ENCODE measurements at regions not wholly inside any gene's neighbourhood (a gene's known extent, or its start where the extent isn't known, plus 50 kb on each side); places are given as distances from the start of the nearest gene placed in this dataset.
A peak's percentile ranks its signal among the peaks of the same experiment; 100 is the strongest.

- TF ChIP-seq CTCF (conservative IDR thresholded peaks at IDR 0.05; ENCODE audit: control insufficient read depth, insufficient read depth, low read depth, low read length) = no peak
- peak; percentile 95 for DNase-seq (ENCODE audit: low read depth)
- no peak overlapping the region for H3K4me3 ChIP-seq (ENCODE audit: control insufficient read depth, low read depth, low read length)
These were observed 103.6 kb upstream of the WDR75 start for GRCh38 chr2:189337656-189338055.

- TF ChIP-seq CTCF (conservative IDR thresholded peaks at IDR 0.05; ENCODE audit: control insufficient read depth, insufficient read depth, low read depth, low read length) = no peak
These were observed 103.2 kb upstream of the WDR75 start for GRCh38 chr2:189338115-189338514.

GRCh38 chr2:189341077-189341476, 100.2 kb upstream of the WDR75 start:
- no peak for DNase-seq (ENCODE audit: low read depth)
- H3K4me3 ChIP-seq (ENCODE audit: control insufficient read depth, low read depth, low read length) = no peak overlapping the region
- TF ChIP-seq CTCF (conservative IDR thresholded peaks at IDR 0.05; ENCODE audit: control insufficient read depth, insufficient read depth, low read depth, low read length) = no peak

More at GRCh38 chr2:189338115-189338514, 103.2 kb upstream of the WDR75 start:
- DNase-seq (ENCODE audit: low read depth) = no peak
- H3K4me3 ChIP-seq (ENCODE audit: control insufficient read depth, low read depth, low read length) = no peak overlapping the region

DNA sequence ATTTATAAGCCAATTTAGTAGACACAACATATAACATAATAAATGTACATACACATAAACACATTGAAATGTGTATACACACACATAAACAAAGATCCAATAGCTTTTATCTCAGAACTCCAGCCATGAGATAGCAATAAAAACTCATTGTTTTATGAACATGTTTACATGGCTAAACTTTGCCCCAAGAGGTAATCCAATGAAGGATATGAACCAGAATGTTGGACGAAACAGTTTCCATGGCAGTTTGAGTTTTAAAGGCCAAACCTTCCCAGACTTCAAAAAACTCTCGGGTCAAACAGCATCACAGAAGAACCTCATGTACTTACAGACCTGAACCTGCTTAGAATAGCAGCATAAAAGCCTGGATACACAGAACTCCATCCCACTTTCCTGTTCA, 97.2 kb upstream of the WDR75 start:
- H3K4me3 ChIP-seq (ENCODE audit: control insufficient read depth, low read depth, low read length) = no peak overlapping the region
- TF ChIP-seq CTCF (conservative IDR thresholded peaks at IDR 0.05; ENCODE audit: control insufficient read depth, insufficient read depth, low read depth, low read length) = no peak
- DNase-seq (ENCODE audit: low read depth) = no peak

DNA sequence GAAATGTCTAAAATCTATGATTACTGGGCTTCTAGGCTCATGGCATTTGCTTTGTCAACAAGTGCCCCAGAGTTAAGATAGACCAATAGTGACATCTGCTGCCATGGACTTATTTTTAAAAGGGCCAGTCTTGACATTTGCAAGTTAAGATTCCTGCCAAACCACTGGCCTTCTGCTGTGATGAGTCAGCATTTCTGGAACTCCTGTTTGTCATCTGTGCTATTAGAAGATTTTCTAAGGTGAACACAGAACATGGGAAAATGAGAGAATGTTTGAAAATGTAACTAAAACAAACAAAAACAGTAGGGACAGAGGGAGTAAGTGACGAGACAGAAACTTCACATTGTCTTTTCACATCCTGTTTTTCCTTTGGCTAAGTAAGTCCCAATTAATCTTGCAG, 93.7 kb upstream of the WDR75 start:
- DNase-seq (ENCODE audit: low read depth) = peak; percentile 99
- no peak overlapping the region for H3K4me3 ChIP-seq (ENCODE audit: control insufficient read depth, low read depth, low read length)
- peak; percentile 40 for TF ChIP-seq CTCF (conservative IDR thresholded peaks at IDR 0.05; ENCODE audit: control insufficient read depth, insufficient read depth, low read depth, low read length)

- no peak overlapping the region for H3K4me3 ChIP-seq (ENCODE audit: control insufficient read depth, low read depth, low read length)
- DNase-seq (ENCODE audit: low read depth) = peak; percentile 71
- TF ChIP-seq CTCF (conservative IDR thresholded peaks at IDR 0.05; ENCODE audit: control insufficient read depth, insufficient read depth, low read depth, low read length) = no peak
These were observed 92.9 kb upstream of the WDR75 start for GRCh38 chr2:189348369-189348768.

Data from fibroblast of mammary gland (primary cell).